GM23338 (cell line): ENCODE measurements at regions not wholly inside any gene's neighbourhood (a gene's known extent, or its start where the extent isn't known, plus 50 kb on each side); places are given as distances from the start of the nearest gene placed in this dataset.

Source experiments
- CREB1 ChIP-seq: fragments of 250-450 bp; sonication (Bioruptor Pico); IDR thresholded peaks from 2 replicates; pipeline ENCODE4 v1.5.0; 2020; ENCODE audit warnings: low read depth, mild to moderate bottlenecking, moderate library complexity
- EZH2 ChIP-seq: fragments of 200-600 bp; sonication (generic); IDR thresholded peaks from one replicate; pipeline ENCODE4 v1.8.0; 2017; ENCODE audit warnings: antibody characterized with exemption, mild to moderate bottlenecking, low read depth; ENCODE audit not compliant: unreplicated experiment
- EZH2phosphoT487 ChIP-seq: fragments of 200-600 bp; sonication (generic); IDR thresholded peaks from one replicate; pipeline ENCODE4 v1.8.1; 2018; ENCODE audit warnings: antibody characterized with exemption; ENCODE audit not compliant: unreplicated experiment
- JUNB ChIP-seq: IDR thresholded peaks from one replicate; pipeline ENCODE4 v1.6.1; 2016; ENCODE audit warnings: antibody characterized with exemption; ENCODE audit not compliant: unreplicated experiment
- POLR2AphosphoS5 ChIP-seq: IDR thresholded peaks from 2 replicates; pipeline ENCODE4 v1.6.1; 2016; ENCODE audit warnings: antibody characterized with exemption, low read depth
- ZNF114 ChIP-seq: fragments of 250-450 bp; sonication (Bioruptor Pico); IDR thresholded peaks from 2 replicates; pipeline ENCODE4 v1.5.0; 2020; ENCODE audit warnings: mild to moderate bottlenecking, moderate library complexity
- ZNF331 ChIP-seq: fragments of 250-450 bp; sonication (Bioruptor Pico); IDR thresholded peaks from 2 replicates; pipeline ENCODE4 v1.5.0; 2020; ENCODE audit warnings: low read depth, mild to moderate bottlenecking, moderate library complexity
- TF ChIP-seq, protein P1 (sequence below), 2 experiments: fragments of 200-600 bp in 1 of 2; sonication (generic) in 1 of 2; conservative IDR thresholded peaks; 2 replicates each; pipeline versions ENCODE4 v1.5.1 to v1.6.1; 2016 to 2017; ENCODE audit warnings: antibody characterized with exemption in 2 of 2, low read depth in 2 of 2, mild to moderate bottlenecking in 2 of 2, moderate library complexity in 1 of 2
- TF ChIP-seq, protein P2 (sequence below): IDR thresholded peaks from one replicate; pipeline ENCODE4 v1.6.1; 2018; ENCODE audit warnings: antibody characterized with exemption; ENCODE audit not compliant: unreplicated experiment
- TF ChIP-seq, protein P3 (sequence below): IDR thresholded peaks from 2 replicates; pipeline ENCODE4 v1.6.1; 2016; ENCODE audit warnings: antibody characterized with exemption

DNA sequence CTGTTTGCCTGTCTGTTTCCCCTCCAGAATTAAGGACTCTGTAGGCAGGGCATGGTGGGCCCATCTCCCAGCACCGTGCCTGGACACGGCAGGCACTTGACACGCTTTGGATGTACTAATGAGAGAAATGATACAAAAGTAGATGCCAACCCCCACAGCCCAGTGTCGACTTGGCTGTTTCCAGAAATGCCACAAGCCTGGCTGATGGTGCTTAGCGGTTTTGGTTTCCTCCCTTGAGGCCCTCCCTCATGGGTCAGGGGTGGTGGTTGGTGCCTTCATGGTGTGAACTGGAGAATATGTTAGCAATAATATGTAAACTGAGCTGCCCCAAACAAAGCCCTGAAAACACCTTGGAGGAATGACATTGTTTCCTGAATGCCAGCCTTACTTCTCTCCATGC, 55.5 kb upstream of the ESRRB start:
- TF ChIP-seq EZH2phosphoT487 (no peak), EZH2 (no peak), POLR2AphosphoS5 (no peak), CREB1 (no peak), JUNB (no peak), ZNF114 (CRISPR knock-in tag) (no peak), ZNF331 (CRISPR knock-in tag) (no peak)
- TF ChIP-seq, protein P1, sequence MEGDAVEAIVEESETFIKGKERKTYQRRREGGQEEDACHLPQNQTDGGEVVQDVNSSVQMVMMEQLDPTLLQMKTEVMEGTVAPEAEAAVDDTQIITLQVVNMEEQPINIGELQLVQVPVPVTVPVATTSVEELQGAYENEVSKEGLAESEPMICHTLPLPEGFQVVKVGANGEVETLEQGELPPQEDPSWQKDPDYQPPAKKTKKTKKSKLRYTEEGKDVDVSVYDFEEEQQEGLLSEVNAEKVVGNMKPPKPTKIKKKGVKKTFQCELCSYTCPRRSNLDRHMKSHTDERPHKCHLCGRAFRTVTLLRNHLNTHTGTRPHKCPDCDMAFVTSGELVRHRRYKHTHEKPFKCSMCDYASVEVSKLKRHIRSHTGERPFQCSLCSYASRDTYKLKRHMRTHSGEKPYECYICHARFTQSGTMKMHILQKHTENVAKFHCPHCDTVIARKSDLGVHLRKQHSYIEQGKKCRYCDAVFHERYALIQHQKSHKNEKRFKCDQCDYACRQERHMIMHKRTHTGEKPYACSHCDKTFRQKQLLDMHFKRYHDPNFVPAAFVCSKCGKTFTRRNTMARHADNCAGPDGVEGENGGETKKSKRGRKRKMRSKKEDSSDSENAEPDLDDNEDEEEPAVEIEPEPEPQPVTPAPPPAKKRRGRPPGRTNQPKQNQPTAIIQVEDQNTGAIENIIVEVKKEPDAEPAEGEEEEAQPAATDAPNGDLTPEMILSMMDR (conservative IDR thresholded peaks at IDR 0.05; ENCODE audit: low read depth in 2 of 2) = no peak
- TF ChIP-seq, protein P2, sequence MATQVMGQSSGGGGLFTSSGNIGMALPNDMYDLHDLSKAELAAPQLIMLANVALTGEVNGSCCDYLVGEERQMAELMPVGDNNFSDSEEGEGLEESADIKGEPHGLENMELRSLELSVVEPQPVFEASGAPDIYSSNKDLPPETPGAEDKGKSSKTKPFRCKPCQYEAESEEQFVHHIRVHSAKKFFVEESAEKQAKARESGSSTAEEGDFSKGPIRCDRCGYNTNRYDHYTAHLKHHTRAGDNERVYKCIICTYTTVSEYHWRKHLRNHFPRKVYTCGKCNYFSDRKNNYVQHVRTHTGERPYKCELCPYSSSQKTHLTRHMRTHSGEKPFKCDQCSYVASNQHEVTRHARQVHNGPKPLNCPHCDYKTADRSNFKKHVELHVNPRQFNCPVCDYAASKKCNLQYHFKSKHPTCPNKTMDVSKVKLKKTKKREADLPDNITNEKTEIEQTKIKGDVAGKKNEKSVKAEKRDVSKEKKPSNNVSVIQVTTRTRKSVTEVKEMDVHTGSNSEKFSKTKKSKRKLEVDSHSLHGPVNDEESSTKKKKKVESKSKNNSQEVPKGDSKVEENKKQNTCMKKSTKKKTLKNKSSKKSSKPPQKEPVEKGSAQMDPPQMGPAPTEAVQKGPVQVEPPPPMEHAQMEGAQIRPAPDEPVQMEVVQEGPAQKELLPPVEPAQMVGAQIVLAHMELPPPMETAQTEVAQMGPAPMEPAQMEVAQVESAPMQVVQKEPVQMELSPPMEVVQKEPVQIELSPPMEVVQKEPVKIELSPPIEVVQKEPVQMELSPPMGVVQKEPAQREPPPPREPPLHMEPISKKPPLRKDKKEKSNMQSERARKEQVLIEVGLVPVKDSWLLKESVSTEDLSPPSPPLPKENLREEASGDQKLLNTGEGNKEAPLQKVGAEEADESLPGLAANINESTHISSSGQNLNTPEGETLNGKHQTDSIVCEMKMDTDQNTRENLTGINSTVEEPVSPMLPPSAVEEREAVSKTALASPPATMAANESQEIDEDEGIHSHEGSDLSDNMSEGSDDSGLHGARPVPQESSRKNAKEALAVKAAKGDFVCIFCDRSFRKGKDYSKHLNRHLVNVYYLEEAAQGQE = no peak
- TF ChIP-seq, protein P3, sequence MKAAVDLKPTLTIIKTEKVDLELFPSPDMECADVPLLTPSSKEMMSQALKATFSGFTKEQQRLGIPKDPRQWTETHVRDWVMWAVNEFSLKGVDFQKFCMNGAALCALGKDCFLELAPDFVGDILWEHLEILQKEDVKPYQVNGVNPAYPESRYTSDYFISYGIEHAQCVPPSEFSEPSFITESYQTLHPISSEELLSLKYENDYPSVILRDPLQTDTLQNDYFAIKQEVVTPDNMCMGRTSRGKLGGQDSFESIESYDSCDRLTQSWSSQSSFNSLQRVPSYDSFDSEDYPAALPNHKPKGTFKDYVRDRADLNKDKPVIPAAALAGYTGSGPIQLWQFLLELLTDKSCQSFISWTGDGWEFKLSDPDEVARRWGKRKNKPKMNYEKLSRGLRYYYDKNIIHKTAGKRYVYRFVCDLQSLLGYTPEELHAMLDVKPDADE = no peak
